GM19395 (cell line): ENCODE measurements at regions not wholly inside any gene's neighbourhood (a gene's known extent, or its start where the extent isn't known, plus 50 kb on each side); places are given as distances from the start of the nearest gene placed in this dataset.

Experiments used
- ATAC-seq: cut with Tn5 transposase; IDR thresholded peaks from one replicate; pipeline ENCODE4 v1.9.1; 2021; ENCODE audit warnings: mild to moderate bottlenecking, moderate library complexity; ENCODE audit not compliant: unreplicated experiment

- no peak for ATAC-seq
Measured at GRCh38 chr4:127151941-127152340, 480.8 kb upstream of the INTU start.

GRCh38 chr4:127155116-127155515 lies 477.6 kb upstream of the INTU start:
- no peak for ATAC-seq

GRCh38 chr4:127155555-127155954 lies 477.2 kb upstream of the INTU start:
- no peak for ATAC-seq

DNA sequence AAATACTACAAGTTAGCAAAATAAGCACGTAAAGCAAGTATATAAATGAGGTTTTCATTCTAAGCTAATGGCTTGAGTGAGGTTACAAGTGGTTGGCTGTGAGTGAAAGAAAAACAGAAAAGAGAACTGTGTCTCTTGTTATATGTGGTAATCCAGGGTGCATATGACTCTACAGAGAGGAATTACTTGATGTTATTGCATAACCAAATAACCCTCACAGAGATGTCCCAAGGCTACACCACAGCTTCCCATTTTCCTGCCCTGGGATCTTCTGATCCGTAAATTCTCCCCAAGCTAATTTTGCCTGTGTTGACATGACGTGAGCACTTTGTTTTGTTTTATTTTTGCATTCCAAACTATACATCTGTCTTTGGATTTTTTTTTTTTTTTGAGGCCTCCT lies 470.0 kb upstream of the INTU start:
- ATAC-seq = no peak

GRCh38 chr4:127165971-127166370 lies 466.8 kb upstream of the INTU start:
- no peak for ATAC-seq

DNA sequence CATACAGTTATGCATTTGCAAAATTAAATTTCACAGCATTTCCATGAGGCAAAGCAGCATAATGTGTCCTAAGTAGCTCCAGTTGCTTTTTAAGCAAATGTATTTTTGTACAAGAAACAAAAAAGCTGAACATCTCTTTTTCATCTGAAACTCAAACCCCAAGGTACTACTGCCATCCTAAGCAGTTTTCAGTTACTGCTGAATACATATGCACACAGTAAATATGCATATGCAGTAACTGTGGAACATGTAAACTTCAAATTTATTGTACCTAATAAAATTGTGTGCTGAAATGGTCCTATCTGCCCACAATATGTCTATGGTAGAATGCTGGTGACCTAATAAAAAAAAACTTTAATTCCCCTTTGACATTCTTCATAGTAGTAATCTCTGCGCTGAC lies 458.6 kb upstream of the INTU start:
- ATAC-seq = no peak

- no peak for ATAC-seq
Measured at GRCh38 chr4:127174616-127175015, 458.1 kb upstream of the INTU start.

- no peak for ATAC-seq
Measured at GRCh38 chr4:127179256-127180087, 453.3 kb upstream of the INTU start.

DNA sequence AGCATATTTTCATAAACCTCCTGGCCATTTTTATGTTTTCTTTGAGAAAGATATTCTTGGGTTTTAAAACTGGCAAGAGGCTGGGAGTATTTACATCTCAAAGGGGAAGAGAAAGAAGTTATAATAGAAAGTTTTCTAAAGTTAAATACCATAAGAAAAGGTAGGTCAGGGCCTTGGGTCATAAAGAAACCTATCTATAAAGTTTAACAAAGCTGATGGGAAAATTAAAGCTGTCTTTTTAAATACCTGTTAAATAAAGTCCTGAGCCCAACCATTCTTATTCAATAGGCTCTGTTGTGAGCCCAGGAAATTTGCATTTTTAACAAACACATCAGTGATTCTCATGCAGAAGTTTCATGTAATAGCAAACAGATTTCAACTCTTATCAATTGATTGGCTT lies 451.8 kb upstream of the INTU start:
- ATAC-seq = no peak

- no peak for ATAC-seq
Measured at GRCh38 chr4:127182687-127183086, 450.1 kb upstream of the INTU start.

DNA sequence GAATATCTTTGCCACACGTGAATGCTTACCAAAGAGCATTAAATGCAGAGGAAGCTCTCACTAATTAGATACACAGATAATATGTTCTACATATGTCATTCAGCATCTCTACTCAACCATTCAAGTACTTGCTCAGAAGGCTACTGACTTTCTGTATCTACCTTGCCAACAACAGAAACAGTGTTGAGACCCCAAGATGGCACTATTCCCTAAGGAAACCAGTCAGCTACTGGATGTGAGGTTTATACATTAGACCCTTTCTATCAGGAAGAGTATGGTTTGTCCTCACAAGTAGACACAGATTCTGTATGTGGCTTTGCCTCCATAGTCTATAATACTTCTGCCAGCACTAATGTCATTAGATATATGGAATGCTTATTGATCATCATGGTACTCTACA lies 443.9 kb upstream of the INTU start:
- no peak for ATAC-seq

DNA sequence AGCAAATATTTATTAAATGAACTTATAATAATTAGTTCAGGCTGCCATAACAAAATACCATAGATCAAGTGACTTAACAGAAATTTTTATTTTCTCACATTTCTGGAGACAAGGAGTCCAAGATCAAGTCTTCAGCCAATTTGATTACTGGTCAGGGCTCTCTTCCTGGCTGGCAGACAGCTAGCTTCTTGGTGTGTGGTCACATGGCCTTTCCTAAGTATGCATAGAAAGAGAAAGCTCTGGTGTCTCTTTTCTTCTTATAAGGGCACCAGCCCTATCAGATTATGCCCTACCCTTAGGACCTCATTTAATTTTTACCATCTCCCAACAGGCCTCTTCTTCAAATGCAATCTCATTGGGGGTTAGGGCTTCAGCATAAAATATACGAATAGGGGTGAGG lies 438.5 kb upstream of the INTU start:
- ATAC-seq = no peak

GRCh38 chr4:127196655-127197352 lies 436.0 kb upstream of the INTU start:
- ATAC-seq = no peak

DNA sequence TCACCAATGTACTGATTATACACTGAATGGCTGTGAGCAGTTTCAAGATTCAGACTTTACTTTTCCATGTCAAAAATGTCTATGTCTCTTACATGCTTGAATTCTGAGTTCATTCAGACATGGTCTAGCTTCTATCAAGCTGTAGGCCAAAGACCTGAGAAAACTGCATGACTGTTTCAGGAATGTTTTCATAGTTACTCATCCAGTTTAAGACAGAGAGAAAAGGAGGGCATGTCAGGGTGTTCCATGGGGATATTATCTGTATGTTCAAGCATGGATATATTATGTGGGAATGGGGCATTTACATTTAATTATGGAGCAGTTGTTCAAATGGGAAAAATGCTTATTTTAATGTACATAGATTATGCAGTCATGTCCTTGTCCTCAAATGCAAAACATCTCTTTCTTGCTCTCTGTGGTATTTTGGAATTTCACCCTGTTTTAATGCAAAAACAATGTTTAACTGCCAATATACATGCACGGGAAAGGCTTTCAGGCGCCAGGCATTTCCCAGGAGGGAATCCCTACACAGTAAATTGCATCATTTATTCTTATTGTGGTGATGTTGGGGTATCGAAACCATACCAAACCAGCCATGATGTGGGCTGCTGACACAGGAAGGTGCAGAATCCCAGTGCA lies 429.1 kb upstream of the INTU start:
- ATAC-seq = no peak

GRCh38 chr4:127204322-127204721 lies 428.4 kb upstream of the INTU start:
- ATAC-seq = no peak

DNA sequence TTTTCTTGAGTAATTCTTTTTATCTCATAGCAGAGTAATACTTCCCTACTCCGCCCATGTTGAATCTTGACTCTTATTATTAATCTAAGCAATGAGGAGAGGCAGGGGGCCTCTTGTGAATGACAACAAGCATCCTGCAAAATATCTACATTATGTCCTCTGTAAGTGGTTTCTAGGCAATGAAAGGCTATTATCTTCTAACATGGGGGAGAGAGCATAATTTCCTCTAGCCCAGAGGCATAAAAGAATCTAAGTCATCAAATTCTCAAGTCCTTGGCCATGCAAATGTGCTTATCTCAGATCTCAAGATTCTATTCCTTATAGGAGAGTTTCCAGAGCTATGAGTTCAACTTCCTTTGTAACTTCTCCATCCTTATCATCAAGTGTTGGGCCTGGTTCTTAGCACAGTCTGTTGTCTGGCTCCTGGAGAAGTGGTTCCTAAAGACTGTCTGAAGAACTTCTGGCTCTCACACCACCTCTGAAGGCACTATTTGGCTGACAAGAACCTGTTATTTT lies 423.1 kb upstream of the INTU start:
- no peak for ATAC-seq

DNA sequence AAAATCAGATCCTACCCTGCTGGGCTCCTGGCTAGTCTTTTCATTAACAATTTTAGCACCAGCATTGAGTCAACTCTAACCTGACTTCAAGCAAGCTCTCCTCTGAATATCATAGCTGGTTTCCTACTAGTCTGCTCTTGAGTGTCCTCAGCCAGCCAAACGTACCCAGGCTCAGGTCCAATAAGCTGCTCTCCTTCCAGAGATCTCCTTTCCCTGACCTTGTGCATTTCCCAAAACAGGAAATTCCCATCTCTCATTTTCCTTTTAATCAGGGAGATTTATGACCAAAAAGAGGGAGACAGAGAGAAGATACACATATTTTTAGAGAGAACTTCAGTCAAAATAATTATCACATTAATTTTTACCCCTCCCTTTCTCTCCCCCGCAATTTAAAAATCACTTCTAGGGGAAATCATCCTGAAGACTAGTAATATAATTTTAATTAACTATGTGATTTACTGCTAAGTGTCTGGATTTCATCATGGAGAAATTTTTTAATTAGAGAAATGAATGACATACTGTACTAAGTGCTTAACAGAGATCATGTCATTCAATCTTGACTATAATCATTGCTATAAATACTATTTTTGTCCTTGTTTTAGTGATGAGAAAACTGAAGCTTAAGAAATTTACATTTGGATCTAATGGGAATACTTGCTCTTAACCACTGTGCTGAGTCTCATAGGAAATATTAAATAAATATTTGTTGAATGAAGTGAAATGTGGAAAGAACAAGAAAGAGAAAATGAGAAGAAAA lies 421.7 kb upstream of the INTU start:
- no peak for ATAC-seq

DNA sequence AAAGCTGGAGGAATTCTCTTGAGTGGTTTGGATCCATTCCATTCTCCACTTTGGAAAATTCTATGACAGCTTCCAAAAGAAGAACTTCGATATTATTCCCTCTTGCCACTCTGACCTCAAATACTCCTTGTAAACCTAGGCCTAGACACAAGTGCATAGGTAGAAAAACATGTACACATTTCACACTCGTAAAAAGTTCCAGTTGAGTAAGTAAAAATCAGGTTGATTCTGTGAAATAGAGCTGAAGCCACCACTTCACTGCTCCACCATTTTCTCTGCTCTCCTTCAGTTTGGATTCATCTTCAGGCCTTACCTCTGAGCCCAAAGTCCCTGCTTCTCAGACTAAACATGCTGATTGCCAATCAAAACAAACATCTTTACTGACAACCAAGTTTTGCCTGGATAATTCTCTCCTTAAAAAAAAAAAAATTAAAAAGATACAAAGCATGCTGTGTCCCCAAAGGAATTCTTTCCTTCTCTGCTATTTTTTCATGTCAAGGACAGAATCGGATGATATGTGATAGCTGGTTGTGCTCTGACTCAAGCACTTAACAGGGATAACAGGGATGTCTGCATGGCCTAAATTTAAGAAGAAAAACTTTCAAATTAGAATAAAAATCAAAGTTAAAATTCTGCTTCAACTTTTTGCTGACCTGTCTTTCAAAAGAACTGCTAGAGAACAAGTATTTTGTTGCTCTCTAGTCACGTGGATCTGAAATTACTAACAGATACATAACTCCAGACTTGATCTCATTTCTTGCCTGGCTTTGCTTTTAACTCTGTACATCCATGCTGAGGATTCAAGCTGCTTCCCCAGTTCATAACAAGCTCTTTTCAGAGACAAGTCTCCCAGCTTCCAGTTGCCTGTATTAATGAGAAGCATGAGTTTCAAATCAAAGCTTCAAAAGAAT lies 420.9 kb upstream of the INTU start:
- no peak for ATAC-seq

- no peak for ATAC-seq
Measured at GRCh38 chr4:127212701-127213100, 420.1 kb upstream of the INTU start.

DNA sequence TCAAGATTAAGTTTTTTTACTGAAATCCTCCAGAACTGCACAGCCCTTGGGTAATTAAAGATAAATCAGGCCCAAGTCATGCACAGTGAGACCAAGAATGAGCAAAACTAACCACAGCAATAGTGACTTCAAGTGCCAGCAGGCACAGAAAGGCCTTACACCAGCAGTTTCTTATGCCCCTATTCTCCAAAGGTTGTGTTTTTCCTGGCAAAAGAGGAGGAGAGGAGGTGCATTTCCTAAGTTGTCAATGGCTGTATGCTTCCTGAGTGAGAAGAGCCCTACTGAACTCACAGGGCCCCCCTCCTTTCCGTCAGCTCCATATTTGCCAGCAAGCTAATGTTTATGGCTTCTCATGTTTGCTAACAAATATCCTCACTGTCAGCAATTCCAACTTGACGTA lies 418.7 kb upstream of the INTU start:
- ATAC-seq = no peak
